ENCODE measurements at regions not wholly inside any gene's neighbourhood (a gene's known extent, or its start where the extent isn't known, plus 50 kb on each side); places are given as distances from the start of the nearest gene placed in this dataset.

DNA sequence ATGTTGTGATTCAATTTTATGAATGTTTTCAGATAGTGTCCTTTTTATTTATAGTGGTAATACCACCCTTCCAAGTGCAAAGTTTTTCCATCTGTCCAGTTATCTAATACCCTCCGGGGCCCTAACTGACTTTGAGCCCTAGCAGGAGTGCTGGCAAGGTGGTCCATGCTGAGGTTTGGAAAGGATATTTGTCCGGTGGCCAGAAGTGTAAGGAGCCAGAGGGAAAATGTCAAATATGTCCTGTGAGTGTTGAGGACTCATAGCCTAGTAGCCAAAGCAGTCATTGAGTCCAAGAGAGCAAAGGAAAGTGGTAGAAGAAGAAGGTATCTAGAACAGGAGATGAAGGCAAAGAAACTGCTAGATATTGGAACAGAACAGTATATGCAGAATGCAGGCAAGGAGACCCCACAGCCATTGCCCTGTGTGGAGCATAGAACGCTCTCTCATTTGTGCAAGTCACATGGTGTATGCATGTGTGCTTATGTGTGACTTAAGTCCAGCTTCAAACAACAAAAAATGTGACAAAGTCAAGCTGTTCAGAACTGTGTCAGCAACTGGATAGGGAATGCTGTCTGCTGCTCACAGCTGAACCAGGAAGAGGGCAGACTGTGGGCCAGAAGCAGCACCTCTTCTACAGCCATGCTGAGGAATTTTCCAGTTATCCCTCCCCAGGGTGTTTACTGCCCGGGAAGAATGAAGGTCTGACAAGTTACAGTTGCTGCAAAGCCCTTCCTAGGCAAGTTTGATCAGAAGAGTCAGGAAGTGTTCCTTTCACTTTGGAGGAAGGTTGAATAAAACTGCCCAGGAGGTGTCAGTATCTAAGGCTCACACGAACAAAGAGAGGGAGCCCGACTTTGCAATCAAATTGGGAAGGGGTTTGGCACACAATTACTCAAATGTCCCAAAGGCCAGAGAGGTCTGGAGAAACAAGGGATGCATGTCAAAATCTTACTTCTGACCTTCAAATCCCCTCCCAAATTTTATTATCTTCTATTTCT, 463.3 kb upstream of the DMAC1 start:
- DNase-seq = no peak

DNA sequence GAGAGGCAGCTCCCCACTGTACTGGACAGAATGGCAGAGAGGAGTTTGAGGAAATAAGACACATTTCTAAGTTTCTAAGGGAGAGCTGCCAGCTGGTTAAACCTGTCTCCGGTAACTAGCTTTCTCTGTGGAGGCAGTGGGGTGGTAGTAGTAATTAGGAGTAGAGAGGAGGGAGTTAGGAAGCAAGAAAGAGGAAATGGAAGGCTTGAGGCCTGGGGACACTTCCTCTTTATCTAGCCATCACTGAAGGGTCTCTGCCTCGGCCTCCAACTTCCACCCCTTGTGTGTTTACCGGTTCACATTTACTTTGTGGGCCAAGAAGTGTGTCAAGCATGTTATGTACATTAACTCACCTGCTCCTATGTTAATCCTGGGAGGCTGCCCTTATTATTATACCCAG, 462.2 kb upstream of the DMAC1 start:
- no peak for DNase-seq

DNA sequence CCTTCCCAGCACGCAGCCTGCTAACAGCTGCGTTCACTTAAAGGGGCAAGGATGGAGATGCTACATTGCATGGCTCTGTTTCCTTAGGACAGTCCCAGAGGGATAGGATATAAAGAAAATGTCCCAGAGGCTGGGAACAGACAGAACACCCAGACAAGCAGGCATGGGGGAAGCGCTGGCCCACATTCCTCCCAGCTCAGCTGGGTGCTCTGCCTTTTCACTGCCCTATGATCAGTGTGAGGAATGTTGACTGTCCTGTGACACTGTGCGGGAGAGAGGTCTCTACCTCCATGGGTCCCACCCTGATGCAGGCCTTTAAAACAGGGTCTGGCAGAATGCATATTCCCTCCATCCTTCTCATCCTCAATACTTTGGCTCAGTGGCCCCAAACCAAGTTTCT, 459.4 kb upstream of the DMAC1 start:
- DNase-seq = no peak

DNA sequence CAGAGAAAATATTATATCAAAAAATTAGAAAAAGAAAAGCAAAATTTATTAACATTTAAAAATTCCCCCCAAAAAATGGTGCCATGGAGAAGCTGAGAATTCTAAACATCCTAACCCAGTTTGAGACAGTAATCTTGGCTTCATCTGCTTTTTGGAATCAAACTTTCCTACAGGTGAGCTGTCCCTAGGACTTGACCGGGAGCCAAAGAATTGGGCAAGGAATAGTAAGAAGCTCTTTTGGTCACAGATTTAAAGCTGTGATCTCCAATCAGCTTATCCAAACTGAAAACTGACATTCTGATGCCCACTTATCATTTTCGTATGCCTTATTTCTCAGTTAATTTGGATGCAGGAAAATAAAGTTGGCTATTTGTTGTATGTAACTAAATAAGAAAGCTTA, 457.3 kb upstream of the DMAC1 start:
- no peak for DNase-seq

DNA sequence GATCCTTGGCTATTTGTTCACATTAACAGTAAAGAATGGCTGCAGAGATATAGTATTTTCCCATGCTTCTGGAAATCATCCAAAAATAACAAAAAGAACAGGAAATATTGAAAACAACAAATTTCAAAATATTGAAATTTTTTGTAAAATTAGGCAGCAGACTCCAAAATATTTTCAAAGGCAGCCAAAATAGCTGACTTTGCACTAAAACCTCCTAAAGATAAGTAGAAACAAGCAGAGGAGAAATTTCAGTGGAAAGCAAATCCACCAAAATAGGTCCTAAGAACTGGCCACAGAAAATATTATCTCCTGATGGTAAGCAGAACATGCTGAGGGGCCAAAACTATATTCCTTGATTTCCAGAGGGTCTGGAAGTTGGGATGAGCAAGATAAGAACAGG, 456.3 kb upstream of the DMAC1 start:
- DNase-seq = no peak

DNA sequence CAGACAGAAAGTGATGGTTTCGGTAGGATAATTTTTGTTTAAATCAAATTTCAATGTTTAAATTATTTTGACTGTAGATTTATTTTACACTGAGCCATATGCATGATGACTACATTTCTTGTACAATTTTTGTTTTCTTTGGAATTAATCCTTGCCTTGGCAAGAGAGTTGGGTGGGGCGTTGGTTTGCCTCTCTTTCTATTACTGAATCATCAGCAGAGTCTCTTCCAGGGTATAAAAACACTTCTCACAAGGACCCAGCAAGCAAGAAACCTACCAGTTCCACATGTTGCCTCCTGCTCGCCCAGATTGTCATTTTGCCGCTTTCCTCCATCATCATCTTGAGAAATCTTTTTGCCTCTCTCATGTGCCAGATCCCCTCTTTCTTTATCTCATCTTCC, 455.0 kb upstream of the DMAC1 start:
- DNase-seq = peak; percentile 22

DNA sequence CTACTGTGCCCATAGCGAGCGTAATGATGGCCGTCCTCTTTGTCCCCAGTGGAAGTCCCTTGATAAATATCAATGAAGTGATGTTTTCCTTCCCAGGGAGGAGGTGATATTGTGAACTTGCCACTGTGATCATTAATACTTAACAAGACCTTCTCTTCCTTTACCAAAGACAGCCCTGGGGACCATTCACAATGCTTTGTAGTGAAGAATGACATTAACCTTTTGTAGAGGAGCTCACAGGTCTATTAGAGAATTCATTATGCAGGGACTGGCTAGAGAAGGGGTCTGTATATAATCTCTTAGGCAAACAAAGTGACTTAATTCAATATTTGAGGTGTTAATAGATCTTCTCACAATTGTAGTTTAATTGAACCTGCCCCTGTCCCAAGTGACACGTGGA, 452.9 kb upstream of the DMAC1 start:
- DNase-seq = no peak

DNA sequence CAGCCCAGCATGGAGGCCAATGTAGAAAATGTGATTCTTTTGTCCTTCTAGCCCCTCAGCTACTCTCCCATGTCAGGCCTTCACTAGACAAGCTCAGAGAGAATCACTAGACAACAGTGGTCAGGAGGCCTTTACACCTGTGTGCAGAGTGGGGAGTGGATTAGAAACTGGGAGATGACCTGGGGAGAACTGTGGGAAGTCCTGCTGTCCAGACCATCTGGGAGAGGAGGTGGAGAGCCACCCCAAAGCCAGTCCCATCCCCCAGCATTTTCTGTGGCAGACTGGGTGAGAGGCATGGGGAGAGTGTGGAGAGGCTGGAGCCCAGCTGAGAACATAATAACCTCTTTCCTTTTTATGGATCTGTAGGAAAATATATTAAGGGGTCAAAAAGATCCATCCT, 452.0 kb upstream of the DMAC1 start:
- DNase-seq = no peak

DNA sequence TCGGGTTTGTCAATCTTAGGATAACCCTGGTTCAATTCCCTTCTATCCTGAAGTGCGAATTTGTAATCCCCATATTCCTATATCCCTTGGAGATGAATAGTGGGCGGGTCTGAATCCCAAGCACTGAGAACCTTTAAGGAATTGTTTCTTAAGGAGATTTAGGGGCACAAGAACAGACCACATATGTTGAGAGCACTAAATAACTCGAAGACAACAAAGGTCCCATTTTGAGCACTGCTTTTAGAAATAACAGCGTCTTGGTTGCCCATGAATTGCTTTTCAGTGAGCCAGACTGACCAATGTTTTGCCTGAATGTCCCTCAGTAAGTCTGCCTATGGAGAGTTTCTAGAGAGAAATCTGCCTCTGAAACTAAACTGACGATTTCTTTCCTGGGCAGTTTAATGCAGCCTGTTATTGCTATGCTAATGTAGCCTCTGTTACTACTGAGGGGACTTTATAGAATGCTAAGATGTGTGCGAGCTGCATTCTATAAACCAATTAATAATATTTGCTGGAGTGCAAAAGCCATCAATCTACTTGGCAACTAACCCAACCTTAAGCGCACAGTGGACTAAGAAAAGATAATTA, 445.0 kb upstream of the DMAC1 start:
- DNase-seq = no peak

DNA sequence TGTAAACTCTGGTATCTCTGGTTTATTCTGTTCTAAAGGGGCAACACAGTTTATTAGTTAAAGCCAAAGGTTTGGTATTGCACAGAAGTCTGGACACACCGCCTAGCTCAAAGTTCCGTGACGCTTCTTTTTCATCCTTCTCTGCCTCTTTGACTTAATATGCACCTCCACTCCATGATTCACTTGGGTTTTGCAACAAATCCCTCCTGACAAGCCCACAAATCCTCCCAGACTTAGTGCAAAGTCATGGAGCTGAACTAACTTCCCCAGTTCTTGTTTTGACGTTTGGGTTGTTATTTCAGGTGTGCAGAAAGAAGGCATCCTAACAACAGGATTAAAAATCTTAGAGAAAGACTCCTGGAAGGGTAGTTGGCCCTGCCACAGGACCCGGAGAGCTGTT, 441.6 kb upstream of the DMAC1 start:
- DNase-seq = no peak

DNA sequence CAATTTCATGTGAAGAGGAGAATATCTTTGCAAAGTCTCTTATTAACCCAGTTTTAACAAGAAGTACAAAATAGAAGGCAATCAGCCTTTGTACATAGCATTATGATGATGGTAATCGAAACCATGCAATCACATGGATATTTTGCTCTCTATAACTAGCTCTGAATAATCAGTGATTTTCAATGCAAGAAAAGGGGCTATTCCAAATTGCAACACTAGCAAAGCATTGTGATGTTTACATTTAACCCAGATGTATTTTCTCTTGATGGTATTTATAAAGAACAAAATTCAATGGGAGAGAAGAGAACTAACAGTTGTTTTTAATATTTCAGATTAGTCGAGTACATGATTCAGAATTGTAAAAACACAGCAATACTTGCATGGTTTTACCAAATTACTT, 437.5 kb upstream of the DMAC1 start:
- no peak for DNase-seq

DNA sequence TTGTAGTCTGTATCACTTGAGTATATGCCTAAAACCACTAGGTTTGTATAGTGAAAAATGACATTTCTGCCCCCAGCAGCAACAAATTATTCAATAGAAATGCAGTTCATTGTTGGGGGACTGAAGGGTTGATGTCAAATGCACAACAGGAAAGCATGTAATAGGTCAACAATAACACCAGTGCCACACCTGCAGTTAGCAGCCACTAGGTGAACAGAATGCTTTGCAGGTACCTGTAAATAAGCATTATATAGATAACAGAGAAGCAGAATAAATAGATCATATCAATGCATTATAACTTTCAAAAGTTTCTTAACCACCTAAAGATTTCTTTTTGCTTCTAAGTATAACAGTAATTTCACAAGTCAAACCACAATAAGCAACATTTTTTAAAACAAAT, 435.9 kb upstream of the DMAC1 start:
- DNase-seq = no peak

DNA sequence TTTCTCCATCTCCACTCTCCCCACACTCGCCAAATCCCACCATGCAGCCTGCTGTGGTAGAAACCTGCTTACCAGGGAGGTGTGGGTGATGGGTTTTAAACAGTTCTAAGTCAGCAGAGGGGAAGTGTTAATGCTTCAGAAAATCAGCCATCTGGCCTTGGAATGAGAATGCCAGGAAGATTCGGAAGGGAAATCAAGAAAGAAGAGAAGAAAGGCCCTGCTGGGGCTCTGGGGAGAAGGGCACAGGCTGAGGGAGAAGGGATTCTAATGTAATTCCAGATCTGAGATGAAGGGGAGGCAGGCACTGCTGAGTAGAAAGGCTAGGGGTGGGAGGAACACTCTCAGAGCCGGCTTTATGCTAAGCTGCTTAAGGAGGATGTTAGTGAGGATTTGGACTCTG, 434.7 kb upstream of the DMAC1 start:
- DNase-seq = no peak

DNA sequence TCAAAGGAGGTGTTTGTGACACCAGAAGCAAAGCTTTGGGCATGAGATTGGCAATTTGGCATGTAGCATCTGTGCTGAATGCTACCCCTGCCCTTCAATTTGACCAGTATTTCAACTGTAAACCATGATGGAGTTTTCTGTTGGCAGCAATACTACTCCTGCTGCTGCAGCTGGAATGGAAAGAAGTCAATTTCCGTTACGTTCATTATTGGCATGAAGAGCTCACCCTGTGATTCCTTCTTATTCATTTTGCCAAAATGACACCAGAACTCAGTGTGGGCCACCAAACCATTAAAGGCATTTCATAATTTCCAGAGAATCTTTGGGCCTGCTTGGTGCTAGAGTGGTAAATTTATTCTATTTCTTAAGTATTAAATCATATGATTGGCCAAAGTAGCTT, 433.1 kb upstream of the DMAC1 start:
- DNase-seq = no peak

DNA sequence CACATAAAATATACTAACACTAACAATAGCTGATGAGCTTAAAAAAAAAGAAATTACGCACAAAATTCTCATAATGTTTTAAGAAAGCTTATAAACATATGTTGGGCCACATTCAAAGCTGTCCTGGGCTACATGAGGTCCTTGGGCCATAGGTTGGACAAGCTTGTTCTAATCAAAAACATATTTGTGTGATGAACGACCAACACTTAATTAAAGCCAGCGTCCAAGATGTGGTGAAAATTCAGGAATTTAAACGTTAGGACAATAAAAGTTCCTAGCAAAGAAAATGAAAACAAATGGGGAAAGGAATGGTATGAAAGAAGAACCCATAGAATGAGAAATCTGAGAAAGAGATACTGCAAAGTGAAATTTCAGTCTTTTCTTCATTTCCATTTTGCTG, 429.6 kb upstream of the DMAC1 start:
- peak; percentile 3 for DNase-seq

DNA sequence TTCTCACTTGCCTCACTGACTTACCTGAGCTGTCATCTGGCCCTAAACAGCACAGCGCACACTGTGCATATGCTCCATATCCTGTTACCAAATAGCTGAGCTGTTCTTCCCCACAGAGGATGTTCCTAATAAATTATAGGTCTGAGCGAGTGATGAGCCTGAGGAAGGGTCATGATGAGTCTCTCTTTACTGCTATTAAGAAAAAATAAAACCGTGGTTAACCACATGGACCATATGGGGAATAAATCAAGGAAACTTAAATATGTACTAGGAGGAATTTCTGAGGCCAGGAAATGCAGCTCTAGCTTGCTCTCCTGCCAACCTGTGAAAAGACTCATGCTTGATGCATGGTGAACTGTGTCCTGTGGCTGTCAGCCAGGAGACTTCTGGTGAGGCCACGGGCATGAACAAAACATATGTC, 424.8 kb upstream of the DMAC1 start:
- DNase-seq = peak; percentile 96

DNA sequence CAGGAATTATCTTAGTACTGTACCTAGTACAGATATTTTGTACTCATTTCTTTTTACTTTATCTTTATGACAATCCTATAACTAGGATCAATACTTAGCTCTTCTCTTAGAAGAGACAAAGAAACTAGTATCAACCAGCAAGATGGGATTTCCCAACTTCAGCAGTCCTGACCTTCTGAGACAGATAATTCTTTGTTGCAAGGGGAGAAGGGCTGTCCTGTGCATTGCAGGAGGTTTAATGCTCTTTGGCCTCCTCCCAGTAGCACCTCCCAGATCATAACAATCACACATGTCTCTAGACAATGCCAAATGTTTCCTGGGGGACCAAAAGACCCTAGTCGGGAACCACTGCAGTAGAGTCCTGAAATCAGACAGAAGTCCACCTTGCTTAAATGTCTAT, 424.3 kb upstream of the DMAC1 start:
- no peak for DNase-seq

DNA sequence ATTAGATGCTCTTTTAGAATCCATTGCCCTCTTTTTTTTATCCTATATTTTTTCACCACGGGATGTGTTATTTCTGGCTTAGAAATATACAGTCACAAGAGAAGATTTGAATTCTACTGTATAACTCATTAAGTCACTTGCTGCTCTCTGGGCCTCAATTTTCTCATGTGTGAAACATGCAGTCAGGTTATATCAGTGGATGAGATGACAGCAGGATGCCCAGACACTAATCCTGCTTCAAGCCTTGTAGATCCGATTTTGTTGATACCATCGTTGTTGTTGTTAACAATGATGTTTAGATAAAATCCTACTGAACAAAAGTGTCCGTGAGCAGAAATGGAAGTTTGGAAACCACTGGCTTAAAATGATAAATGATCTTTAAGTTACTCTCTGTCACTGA, 421.9 kb upstream of the DMAC1 start:
- no peak for DNase-seq

DNA sequence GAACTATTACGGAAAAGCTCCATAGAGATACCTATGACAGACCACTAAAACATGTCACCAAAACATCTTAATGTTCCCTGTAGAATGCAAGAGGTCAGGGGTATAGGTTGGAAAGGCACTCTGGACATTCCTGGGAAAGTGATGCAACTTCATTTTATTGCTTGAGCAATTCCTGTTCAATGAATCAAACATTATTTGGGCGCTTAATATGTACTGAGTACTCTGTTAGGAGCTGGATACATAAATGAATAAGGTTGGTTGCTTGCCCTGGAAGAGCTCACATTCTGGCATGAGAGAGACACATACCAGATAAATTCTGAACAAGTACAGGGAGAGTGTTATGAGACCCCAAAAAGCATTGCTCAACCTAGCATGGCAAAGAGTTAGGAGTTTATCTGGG, 408.9 kb upstream of the DMAC1 start:
- peak; percentile 66 for DNase-seq

DNA sequence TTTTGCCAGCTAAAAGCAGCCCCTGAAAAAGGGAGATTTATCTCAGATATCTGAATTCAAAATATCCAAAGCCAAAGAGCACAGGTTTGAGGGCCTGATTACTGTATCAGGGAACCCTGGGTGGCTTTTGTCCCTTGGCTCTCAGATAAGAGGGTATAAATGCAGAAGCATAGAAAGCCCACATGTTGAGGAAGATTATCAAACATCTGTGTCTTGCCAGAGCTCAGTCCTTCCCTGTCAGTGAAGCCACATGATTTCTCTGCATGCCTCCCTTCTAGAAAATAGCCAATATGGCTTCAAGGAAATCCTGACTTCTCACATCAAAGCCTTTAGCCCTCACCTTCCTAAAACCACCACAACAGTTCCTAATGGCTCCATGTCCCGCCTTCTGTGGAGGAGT, 408.0 kb upstream of the DMAC1 start:
- DNase-seq = no peak

DNA sequence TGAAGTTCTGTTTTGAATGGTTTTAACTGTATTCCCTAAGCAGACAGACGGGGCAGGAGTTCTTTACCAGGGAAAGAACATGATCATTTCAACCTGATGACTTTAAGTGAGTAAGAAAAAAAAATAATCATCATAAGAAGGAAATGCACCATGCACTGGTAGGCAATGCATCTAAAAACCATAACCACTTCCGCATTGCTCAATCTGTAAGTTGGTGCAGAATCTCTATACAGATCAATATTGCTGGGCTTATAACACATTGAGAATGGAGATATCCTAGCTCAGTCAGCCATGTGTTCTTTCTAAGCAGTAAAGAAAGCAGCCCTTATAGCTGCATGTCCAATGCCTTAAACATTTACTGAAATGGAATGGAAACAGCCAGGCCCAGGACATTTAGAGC, 407.1 kb upstream of the DMAC1 start:
- no peak for DNase-seq

DNA sequence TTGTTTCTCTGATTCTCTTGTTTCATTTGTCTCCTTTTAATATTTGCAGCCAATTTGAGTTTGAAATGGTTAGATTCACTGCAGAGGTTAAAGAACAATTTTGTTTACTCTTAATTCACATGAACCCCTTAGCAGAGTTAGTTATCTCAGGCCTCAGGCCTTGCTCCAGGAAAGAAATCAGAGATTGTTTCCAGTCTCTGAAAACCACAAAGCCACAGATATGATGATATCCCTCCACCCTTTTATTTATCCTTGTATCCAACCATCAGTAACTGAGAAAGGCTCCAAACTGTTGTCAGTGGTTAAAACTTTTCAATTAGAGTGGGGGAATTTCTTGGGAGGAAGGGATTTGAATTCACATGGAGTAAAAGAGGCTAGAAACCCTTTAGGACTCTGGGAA, 406.0 kb upstream of the DMAC1 start:
- peak; percentile 24 for DNase-seq

DNA sequence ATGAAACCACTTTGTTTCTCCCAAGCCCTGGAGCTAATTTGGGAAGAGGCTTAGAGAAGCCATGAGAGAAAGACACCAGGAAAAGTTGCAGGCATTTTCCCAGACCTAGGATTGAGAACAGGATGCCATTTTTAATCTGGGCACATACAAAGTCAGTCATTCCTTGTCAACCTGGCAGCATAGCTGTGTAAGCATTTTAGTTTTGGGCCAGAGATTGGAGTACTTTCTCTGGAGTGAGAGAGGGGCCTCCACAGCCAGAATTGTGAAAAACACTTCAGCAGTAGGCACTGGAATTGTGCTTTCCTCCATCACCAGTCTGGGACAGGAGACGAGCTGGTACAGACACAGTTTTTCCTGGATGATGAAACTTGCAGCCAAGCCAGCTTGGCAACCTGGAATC, 390.3 kb upstream of the DMAC1 start:
- no peak for DNase-seq

DNA sequence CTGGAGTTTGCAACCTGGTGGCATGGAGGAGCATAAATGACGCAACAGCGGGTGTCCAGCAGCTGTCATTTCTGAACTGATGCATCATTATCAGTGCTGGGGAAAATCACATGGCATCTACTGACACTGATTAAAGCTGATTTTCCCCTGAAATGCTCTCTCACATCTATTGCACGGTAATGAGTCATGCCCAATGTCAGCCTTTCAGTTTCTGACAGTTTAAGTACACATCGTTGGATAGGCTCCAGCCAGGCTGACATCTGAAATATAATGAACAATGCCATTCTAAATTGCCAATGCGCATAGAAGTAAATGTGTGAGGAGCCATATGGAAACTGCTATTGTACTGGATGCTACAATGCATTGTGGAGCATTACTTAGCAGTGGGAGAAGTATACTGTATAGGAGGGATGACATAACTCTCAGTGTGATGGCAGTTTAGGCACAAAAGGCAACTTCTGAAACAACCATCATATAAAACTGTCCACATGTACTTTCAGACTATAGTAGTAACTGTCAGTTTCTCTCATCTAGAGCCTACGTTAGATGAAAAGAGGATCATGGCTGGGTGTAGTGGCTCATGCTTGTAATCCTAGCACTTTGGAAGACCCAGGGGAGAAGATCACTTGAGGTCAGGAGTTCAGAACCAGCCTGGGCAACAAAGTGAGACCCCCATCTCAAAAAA, 389.3 kb upstream of the DMAC1 start:
- peak; percentile 12 for DNase-seq
